Left renal pelvis (tissue), 4 donors: ENCODE measurements at regions not wholly inside any gene's neighbourhood (a gene's known extent, or its start where the extent isn't known, plus 50 kb on each side); places are given as distances from the start of the nearest gene placed in this dataset.

Experiments
- DNase-seq, 4 donors: peaks; one replicate each; pipeline ENCODE4 v3.0.0-alpha.2; 2013; ENCODE audit warnings: low read depth in 4 of 4, low spot score in 3 of 4

GRCh38 chr1:94708299-94708685, 111.9 kb upstream of the SLC44A3 start:
- DNase-seq, result no peak

DNA sequence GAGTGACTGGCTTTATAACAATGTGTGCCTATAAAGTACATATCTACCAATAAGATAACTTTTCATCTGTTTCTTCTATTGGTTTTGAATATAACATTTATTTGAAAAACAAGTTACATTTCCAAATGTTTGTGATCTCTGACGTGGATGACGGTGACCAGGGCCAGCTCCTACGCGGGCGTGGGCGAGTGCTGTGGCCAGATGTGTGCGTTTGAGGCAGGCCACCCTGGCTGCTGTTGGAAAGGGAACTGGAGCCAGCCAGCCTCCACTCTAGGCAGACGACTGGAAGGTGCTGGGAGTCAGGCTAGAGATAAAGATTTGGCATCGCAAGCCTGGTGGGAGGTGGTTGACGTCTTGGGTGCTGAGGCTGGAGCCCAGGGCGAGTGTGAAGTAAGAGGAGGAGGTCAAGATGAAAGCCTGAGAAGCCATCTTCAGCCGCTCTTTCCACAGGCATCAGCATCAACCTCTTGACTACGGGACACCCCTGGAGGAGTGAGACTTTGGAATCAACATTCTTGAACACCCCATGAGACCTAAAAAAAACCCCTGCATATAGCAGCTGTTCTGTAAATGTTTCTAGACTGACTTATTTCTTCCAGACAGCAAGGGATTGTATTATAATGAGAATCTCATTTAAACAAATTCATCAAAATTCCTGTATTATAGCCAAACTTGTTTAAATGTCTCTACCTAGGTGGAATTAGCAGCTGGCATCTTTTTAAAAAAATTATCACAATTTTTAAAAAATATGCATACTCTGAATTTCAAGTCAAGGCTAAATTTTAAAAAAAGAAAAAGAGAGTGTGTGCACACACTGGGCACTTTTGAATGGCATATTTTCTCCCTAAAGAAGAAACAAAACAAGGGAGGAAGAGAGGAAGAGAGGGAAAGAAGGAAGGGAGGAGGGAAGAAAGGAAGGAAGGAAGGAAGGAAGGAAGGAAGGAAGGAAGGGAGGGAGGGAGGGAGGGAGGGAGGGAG, 112.5 kb upstream of the SLC44A3 start:
- no peak for DNase-seq

GRCh38 chr1:94702442-94702815, 117.7 kb upstream of the SLC44A3 start:
- DNase-seq, result no peak

GRCh38 chr1:94701796-94702441, 118.2 kb upstream of the SLC44A3 start:
- DNase-seq, result no peak

DNA sequence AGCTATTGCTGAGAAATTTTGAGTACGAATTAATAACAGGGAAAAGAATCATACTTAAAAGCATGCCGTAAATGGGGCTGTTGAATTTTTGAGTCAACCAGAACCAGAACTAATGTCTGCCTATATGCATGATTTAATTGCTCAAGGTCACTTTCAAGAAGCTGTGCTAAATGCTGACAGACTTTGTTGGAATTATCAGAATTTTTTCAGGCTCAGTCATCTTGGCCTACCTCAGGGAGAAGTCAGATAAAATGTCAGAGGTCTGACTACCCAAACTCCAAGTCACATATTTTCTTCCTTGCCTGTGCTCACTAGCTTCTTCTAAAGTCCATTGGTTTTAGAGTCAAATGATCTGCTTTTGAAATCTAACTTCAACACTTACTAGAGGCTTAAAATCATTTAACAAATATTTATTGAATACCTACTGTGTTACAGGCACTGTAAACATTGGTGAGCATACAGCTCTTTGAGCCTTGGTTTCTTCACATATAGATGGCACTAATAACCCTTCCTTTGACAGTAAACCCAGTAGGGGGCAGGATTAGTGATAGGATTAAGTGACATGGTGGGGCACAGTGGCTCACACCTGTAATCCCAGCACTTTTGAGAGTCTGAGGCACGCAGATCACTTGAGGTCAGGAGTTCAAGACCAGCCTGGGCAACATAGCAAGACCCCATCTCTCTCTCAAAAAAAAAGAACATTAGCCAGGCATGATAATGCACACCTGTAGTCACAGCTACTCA, 121.2 kb upstream of the SLC44A3 start:
- no peak for DNase-seq

DNA sequence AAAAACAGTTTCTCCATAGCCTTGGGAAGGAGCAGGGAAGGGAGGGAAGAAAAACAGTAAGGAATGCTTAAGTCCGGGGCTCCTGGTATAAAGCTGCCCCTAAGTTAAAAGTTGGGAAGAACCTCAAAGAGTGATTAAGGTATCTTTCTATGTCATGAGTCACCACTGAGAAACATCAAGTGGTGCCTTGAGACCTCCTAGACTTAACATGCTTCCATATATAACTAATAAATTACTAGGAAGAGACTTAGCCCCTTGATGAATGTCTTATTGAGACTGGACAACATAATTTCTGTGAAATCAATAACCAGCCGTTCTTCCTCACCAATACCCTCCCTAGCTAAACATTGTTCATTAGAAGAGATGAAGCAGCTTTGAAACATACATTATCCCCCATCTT, 121.8 kb upstream of the SLC44A3 start:
- DNase-seq, result no peak

GRCh38 chr1:94697839-94698238, 122.3 kb upstream of the SLC44A3 start:
- no peak for DNase-seq

DNA sequence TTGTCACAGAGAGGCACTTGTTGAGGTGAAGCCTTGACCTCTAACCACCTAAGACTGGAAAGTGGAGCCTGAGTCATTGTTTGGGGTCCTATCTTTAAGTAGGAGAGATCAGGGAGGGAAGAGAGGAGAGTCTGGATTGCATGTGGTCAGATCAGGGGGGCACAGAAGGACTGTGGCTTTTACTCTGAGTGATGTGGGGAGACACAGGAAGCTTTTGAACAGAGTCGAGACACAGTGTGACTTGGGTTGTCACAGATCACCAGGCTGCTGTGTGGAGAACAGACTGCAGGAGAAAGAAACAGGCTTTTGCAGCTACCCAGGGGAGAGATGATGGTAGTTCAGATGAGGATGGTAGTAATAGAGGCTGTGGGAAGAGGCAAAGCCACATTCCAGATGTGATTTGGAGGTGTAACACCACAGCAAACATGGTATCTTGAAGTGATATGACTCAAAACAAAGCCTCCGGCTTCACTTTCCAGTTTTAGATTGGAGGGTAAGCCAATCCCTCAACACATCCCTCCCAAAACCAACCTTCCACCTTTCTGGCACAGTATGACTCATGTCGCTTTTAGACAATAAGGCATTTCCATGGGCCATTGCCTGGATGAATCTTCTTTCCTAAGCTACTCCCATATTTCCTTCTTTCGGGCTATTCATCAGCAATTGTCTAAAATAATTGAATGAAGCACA, 125.8 kb upstream of the SLC44A3 start:
- DNase-seq, result no peak

- DNase-seq, result no peak
Observed at GRCh38 chr1:94693435-94693834, 126.7 kb upstream of the SLC44A3 start.

- DNase-seq, result no peak
Observed at GRCh38 chr1:94693029-94693428, 127.1 kb upstream of the SLC44A3 start.

- DNase-seq, result no peak
Observed at GRCh38 chr1:94688646-94689045, 131.5 kb upstream of the SLC44A3 start.

- DNase-seq, result no peak
Observed at GRCh38 chr1:94686882-94687281, 133.3 kb upstream of the SLC44A3 start.

DNA sequence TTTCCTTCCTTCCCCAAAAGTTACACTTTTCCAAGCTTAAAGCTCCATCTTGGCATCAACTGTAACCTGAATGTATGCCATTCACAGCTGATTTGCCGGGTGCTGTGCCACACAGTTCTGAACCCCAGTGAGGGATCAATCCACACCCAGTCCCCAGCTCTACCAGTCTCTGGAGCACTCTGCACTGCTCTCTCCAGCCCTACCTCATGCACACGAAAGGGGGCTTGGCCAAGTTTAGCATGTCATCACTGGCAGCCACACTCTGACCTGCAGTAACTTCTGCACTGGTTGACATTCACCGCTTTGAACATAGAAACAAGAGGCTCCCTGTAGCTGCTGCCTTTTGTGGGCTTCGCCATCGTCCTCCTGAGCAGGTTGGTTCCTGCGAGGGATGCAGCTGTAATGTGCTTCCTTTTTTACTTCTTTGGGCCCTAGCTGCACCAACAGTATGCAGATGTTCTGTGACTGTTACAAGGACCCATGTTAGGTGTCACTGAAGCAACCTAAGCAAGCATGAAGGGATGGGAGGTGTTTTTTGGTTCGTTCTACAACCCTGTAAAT, 135.4 kb upstream of the SLC44A3 start:
- no peak for DNase-seq

DNA sequence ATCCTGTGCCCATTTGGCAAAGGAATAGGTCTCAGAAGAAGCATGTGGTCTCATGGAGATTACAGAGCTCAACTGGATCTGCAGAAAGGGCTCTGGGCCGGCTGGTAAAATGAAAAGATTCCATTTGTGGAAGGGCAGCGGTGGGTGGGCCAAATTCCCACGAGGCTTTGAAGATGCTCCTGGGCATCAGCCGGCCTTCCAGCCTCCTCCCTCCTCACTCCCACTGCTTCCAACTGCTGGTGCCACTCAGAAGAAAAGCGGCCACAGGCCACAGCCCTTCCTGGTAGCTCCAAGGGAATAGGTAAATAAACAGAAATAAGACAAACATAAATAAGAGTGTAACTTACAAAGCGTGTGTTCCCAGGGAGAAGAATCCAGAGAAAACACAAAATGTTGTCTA, 136.3 kb upstream of the SLC44A3 start:
- no peak for DNase-seq

DNA sequence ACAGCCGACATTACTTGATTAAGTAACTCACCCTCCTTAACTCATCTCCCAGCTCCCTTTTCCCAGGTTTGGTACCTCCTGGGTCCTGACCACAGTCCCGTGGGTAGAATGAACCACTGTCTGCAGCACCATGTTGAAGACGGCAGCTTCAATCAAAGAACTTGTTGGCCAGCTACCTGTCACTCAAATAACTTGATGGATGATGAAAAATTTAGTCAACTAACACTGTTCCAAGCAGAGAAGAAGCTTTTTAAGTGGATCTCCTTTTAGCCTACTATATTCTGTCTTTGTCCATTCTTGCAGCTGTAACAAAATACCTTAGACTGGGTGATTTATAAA, 138.4 kb upstream of the F3 start:
- DNase-seq, result no peak

GRCh38 chr1:94679332-94680038, 137.9 kb upstream of the F3 start:
- DNase-seq, result no peak

DNA sequence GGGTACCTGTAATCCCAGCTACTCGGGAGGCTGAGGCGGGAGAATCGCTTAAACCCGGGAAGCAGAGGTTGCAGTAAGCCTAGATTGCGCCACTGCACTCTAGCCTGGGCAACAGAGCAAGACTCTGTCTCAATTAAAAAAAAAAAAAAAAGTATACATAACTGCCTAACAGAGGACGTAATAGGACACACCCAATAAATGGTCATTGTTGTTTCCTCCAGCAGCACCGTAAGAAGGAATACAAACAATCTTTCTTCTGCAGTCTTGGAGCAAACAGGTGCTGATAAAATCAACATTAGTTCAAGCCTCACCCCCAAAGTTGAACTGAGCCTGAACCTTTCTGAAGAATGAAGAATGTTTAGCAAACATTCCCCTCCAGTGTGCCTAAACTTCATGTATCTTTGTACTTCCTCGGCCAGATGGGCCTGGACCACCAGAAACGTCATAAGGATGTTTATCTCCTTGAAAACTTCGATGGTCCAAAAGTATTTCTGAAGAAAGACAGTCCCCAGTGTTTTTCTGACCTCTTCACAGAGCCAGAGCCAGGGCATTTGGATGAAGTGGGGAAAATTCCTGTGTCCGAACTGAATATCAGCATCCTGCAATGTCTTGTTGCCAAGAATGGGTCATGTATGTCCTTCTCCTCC, 136.8 kb upstream of the F3 start:
- DNase-seq, result no peak

DNA sequence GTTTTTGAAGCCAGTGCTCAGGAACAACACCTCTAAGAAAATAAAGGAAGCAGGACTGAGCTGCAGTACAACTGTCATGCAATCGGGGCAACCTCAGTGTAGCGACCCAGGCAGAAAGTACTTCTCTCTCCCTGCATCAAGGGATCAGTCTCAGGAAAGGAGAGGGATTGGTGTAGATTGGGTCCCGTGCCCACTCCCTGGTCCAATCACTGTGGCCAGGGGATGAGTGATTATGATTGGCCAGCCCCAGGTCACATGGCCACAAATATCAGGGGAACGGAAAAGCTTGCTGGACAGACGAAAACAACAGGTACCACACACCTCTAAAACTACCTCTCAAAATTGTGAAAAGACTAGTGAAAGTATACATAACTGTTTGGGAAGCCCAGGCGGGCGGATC, 136.2 kb upstream of the F3 start:
- no peak for DNase-seq

GRCh38 chr1:94677087-94677486, 135.5 kb upstream of the F3 start:
- no peak for DNase-seq

- DNase-seq, result peak in 2 of 4 donors; percentile 11 to 12
Observed at GRCh38 chr1:94676686-94677085, 135.1 kb upstream of the F3 start.
